ENCODE measurements at regions not wholly inside any gene's neighbourhood (a gene's known extent, or its start where the extent isn't known, plus 50 kb on each side); places are given as distances from the start of the nearest gene placed in this dataset.

DNA sequence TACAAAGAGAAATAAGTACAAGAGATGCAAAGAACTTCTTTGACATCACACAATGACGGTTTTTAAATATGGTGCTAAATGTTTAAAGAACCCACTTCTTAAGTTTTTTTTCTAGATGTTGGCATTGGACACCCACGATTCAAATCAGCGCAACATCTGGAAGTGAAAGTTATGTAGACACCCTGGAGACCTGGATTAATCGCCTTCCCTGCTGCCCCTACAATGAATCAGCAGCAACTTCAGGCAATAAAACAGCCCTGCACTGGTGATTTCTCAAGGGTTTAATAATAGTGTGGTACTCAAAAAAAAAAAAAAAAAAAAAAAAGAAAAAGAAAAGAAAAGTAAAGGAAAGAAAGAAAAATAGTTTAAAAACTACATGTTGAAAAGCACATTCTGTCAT, 248.3 kb downstream of the NUF2 start:
- Mint-ChIP-seq H3K9me3 (no peaks in the 10 kb centered on the region), H3K36me3 (ENCODE audit: low read depth) (no peaks in the 10 kb centered on the region), H3K4me1 (ENCODE audit: low read depth) (no peaks in the 10 kb centered on the region), H3K4me3 (no peak overlapping the region), H3K27ac (no peak overlapping the region), H3K27me3 (no peaks in the 10 kb centered on the region)
- Histone ChIP-seq H3K4me3 (ENCODE audit: low read length) (no peak overlapping the region), H3K4me1 (ENCODE audit: insufficient read depth, low read length) (no peaks in the 10 kb centered on the region), H3K27me3 (ENCODE audit: control insufficient read depth in 1 of 2, insufficient read depth in 2 of 2, low read length in 2 of 2) (no peaks in the 10 kb centered on the region), H3K36me3 (ENCODE audit: insufficient read depth, low read length) (no peaks in the 10 kb centered on the region), H3K27ac (ENCODE audit: low read depth in 1 of 2, low read length in 2 of 2) (no peak overlapping the region), H3K9me3 (ENCODE audit: control insufficient read depth in 1 of 2, insufficient read depth in 1 of 2, low read length in 2 of 2) (peaks cover 0 to 3% of the 10 kb centered on the region in 2 experiments)
- POLR2A ChIA-PET = no interaction called here
- intact Hi-C loops (cut with DNase I, micrococcal nuclease) = no loop called here
- TF ChIP-seq, protein P1, sequence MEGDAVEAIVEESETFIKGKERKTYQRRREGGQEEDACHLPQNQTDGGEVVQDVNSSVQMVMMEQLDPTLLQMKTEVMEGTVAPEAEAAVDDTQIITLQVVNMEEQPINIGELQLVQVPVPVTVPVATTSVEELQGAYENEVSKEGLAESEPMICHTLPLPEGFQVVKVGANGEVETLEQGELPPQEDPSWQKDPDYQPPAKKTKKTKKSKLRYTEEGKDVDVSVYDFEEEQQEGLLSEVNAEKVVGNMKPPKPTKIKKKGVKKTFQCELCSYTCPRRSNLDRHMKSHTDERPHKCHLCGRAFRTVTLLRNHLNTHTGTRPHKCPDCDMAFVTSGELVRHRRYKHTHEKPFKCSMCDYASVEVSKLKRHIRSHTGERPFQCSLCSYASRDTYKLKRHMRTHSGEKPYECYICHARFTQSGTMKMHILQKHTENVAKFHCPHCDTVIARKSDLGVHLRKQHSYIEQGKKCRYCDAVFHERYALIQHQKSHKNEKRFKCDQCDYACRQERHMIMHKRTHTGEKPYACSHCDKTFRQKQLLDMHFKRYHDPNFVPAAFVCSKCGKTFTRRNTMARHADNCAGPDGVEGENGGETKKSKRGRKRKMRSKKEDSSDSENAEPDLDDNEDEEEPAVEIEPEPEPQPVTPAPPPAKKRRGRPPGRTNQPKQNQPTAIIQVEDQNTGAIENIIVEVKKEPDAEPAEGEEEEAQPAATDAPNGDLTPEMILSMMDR (IDR thresholded peaks at IDR 0.05) = no peak
- ATAC-seq (ENCODE audit: poor library complexity) = no peak
- CTCF ChIA-PET = no interaction called here
- DNase-seq = no peak

DNA sequence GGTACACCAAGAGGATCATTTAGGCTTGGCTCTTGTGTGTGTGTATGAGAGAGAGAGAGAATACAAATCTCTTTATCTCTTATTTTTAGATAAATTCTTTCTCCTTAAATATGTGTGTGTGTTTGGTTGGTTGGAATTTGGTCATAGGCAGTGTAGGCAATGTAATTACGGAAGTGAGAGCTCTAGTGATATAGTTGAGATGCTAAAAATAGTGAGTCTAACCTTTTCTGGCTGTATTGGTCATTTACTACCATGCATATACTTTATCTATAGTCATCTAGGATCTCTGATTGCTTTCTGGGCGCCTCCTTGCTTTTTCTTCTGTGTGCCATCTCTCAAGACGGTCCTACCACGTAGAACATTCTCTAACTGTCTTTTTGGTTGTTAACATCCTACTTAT, 250.2 kb downstream of the NUF2 start:
- H3K4me1 Mint-ChIP-seq (ENCODE audit: low read depth) = no peaks in the 10 kb centered on the region
- H3K4me3 Mint-ChIP-seq = no peak overlapping the region
- Histone ChIP-seq H3K4me1 (ENCODE audit: insufficient read depth, low read length) (no peaks in the 10 kb centered on the region), H3K9me3 (ENCODE audit: control insufficient read depth in 1 of 2, insufficient read depth in 1 of 2, low read length in 2 of 2) (peaks cover 0 to 3% of the 10 kb centered on the region in 2 experiments), H3K4me3 (ENCODE audit: low read length) (no peak overlapping the region), H3K27ac (ENCODE audit: low read depth in 1 of 2, low read length in 2 of 2) (no peak overlapping the region), H3K27me3 (ENCODE audit: control insufficient read depth in 1 of 2, insufficient read depth in 2 of 2, low read length in 2 of 2) (no peaks in the 10 kb centered on the region), H3K36me3 (ENCODE audit: insufficient read depth, low read length) (no peaks in the 10 kb centered on the region)
- TF ChIP-seq, protein P1 (IDR thresholded peaks at IDR 0.05) = no peak
- no peaks in the 10 kb centered on the region for H3K9me3 Mint-ChIP-seq
- H3K27me3 Mint-ChIP-seq = no peaks in the 10 kb centered on the region
- DNase-seq (no peak), ATAC-seq (ENCODE audit: poor library complexity) (no peak)
- intact Hi-C loops (cut with DNase I, micrococcal nuclease) = no loop called here
- no peak overlapping the region for H3K27ac Mint-ChIP-seq
- ChIA-PET POLR2A (no interaction called here), CTCF (no interaction called here)
- H3K36me3 Mint-ChIP-seq (ENCODE audit: low read depth) = no peaks in the 10 kb centered on the region

DNA sequence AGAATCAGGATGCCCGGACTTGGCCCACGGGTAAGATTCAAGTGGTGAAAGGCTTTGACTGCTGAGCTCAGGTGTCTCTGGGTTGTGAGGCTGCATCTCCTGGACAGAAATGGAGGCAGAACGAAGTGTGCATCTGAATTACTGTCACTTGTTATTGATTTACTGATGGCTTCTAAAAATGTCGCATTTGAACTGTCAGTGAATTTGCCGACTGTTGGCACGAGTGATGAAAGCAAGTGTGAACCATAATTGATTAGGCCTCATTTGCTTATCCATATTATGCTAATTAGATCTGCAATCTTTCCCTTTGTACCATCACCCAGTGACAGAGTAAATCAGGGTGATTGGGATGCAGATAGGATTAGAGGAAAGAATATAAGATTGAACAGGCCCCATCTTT, 252.4 kb downstream of the NUF2 start:
- no peak overlapping the region for H3K27ac Mint-ChIP-seq
- H3K36me3 Mint-ChIP-seq (ENCODE audit: low read depth) = no peaks in the 10 kb centered on the region
- Histone ChIP-seq H3K27me3 (ENCODE audit: control insufficient read depth in 1 of 2, insufficient read depth in 2 of 2, low read length in 2 of 2) (no peaks in the 10 kb centered on the region), H3K4me3 (ENCODE audit: low read length) (no peak overlapping the region), H3K36me3 (ENCODE audit: insufficient read depth, low read length) (no peaks in the 10 kb centered on the region), H3K9me3 (ENCODE audit: control insufficient read depth in 1 of 2, insufficient read depth in 1 of 2, low read length in 2 of 2) (peaks cover 0 to 6% of the 10 kb centered on the region in 2 experiments), H3K4me1 (ENCODE audit: insufficient read depth, low read length) (no peaks in the 10 kb centered on the region), H3K27ac (ENCODE audit: low read depth in 1 of 2, low read length in 2 of 2) (no peak overlapping the region)
- ATAC-seq (ENCODE audit: poor library complexity) (no peak), DNase-seq (no peak)
- TF ChIP-seq, protein P1 (IDR thresholded peaks at IDR 0.05) = no peak
- H3K27me3 Mint-ChIP-seq = no peaks in the 10 kb centered on the region
- ChIA-PET CTCF (no interaction called here), POLR2A (no interaction called here)
- H3K4me1 Mint-ChIP-seq (ENCODE audit: low read depth) = no peaks in the 10 kb centered on the region
- intact Hi-C loops (cut with DNase I, micrococcal nuclease) = no loop called here
- no peak overlapping the region for H3K4me3 Mint-ChIP-seq
- no peaks in the 10 kb centered on the region for H3K9me3 Mint-ChIP-seq
